HepG2 (cell line): ENCODE measurements at regions not wholly inside any gene's neighbourhood (a gene's known extent, or its start where the extent isn't known, plus 50 kb on each side); places are given as distances from the start of the nearest gene placed in this dataset.

Source experiments
- ATAC-seq: fragments of 200-7000 bp; cut with Tn5 transposase; 3 replicates; pipeline ENCODE4 v1.9.1; 2020; ENCODE audit warnings: mild to moderate bottlenecking, moderate library complexity
- BruUV-seq: library from RNA; stranded (reverse); fragments of 400-500 nt; replicated peaks from 2 replicates; lab custom pipeline; 2021; lab: Mats Ljungman, UMichigan
- CTCF ChIA-PET: fragments of 300-600 bp; formaldehyde crosslinking; extraction: SDS; loops from one replicate; lab custom pipeline; 2021; ENCODE audit warnings: low total read pairs, inconsistent platforms, low intra/inter-chr PET ratio; lab: Yijun Ruan, JAX
- POLR2A ChIA-PET: fragments of 350-600 bp; sonication (Branson Sonifier 250); formaldehyde crosslinking; loops from one replicate; lab custom pipeline; 2020; ENCODE audit warnings: antibody characterized with exemption, inconsistent platforms; lab: Yijun Ruan, JAX
- DNase-seq: peaks from one replicate; pipeline ENCODE4 v3.0.0-alpha.2; 2015; ENCODE audit warnings: low spot score
- FAIRE-seq: peaks from 3 replicates; lab custom pipeline; 2011; peaks lifted over from hg19 to GRCh38; lab: Jason Lieb, UNC
- H2AFZ ChIP-seq: one replicate; pipeline ENCODE4 v1.6.1; 2011; ENCODE audit warnings: low read length, inconsistent platforms
- H3K27ac ChIP-seq: fragments of 300-600 bp; 3 replicates; pipeline ENCODE4 v1.8.0; 2011; ENCODE audit warnings: mixed run types, mild to moderate bottlenecking, mixed read lengths, low read length, inconsistent platforms; ENCODE audit not compliant: insufficient read depth; ENCODE audit errors: extremely low read length
- H3K27me3 ChIP-seq, 2 experiments: fragments of 200-600 bp in 1 of 2; 2 replicates in 1 of 2; 3 replicates in 1 of 2; pipeline versions ENCODE4 v1.6.0 to v1.8.0; 2011; ENCODE audit warnings: low read length in 2 of 2, mild to moderate bottlenecking in 2 of 2, moderate library complexity in 2 of 2, inconsistent platforms in 1 of 2; ENCODE audit not compliant: insufficient read depth in 2 of 2, control insufficient read depth in 1 of 2
- H3K36me3 ChIP-seq, 2 experiments: fragments of 200-600 bp in 1 of 2; replicated peaks in 1 of 2; 2 replicates in 1 of 2; 3 replicates in 1 of 2; pipeline versions ENCODE4 v1.5.1 to v1.8.0; 2011; ENCODE audit warnings: low read length in 2 of 2, inconsistent platforms in 1 of 2; ENCODE audit not compliant: insufficient read depth in 2 of 2, control insufficient read depth in 1 of 2
- H3K4me1 ChIP-seq: 2 replicates; pipeline ENCODE4 v1.5.1; 2012; ENCODE audit warnings: low read length, inconsistent platforms; ENCODE audit not compliant: insufficient read depth
- H3K4me2 ChIP-seq: 2 replicates; pipeline ENCODE4 v1.6.0; 2011; ENCODE audit warnings: low read depth, low read length, inconsistent platforms
- H3K4me3 ChIP-seq, 3 experiments: fragments of 200-600 bp in 1 of 3; sonication (generic), shearing (Covaris generic) in 1 of 3; replicated peaks in 1 of 3; 2 replicates each; pipeline ENCODE4 v1.5.1; 2011 to 2016; ENCODE audit warnings: low read length in 3 of 3, inconsistent platforms in 2 of 3, low read depth in 2 of 3, mild to moderate bottlenecking in 2 of 3, control low read depth in 1 of 3, mixed read lengths in 1 of 3; ENCODE audit not compliant: insufficient read depth in 1 of 3
- H3K79me2 ChIP-seq: one replicate; pipeline ENCODE4 v1.6.1; 2011; ENCODE audit warnings: low read length, inconsistent platforms; ENCODE audit not compliant: insufficient read depth
- H3K9ac ChIP-seq: 2 replicates; pipeline ENCODE4 v1.6.0; 2011; ENCODE audit warnings: mild to moderate bottlenecking, low read depth, low read length, inconsistent platforms; ENCODE audit not compliant: insufficient read depth
- H3K9me3 ChIP-seq: 2 replicates; pipeline ENCODE4 v1.5.1; 2012; ENCODE audit warnings: mild to moderate bottlenecking, low read length
- H4K20me1 ChIP-seq: 2 replicates; pipeline ENCODE4 v1.6.0; 2011; ENCODE audit warnings: inconsistent platforms, mild to moderate bottlenecking, low read length, moderate library complexity; ENCODE audit not compliant: insufficient read depth
- CENPT ChIP-seq: sonication (generic); formaldehyde crosslinking; IDR thresholded peaks from 2 replicates; pipeline ENCODE4 v1.8.0; 2022; ENCODE audit warnings: low read depth, mild to moderate bottlenecking, moderate library complexity, missing genetic modification reagents
- EHMT2 ChIP-seq: fragments of 200-600 bp; sonication (generic); IDR thresholded peaks from 2 replicates; pipeline ENCODE4 v1.7.0; 2017; ENCODE audit warnings: antibody characterized with exemption, low read depth, low read length, borderline replicate concordance
- KDM5A ChIP-seq: fragments of 200-600 bp; sonication (generic); IDR thresholded peaks from 2 replicates; pipeline ENCODE4 v1.7.0; 2018; ENCODE audit warnings: antibody characterized with exemption, mild to moderate bottlenecking, low read length, borderline replicate concordance
- NKX3-1 ChIP-seq: sonication (generic); formaldehyde crosslinking; IDR thresholded peaks from 2 replicates; pipeline ENCODE4 v1.5.0; 2020; ENCODE audit warnings: missing genetic modification reagents
- PAF1 ChIP-seq: IDR thresholded peaks from 2 replicates; pipeline ENCODE4 v1.6.1; 2016; ENCODE audit warnings: missing genetic modification reagents, missing compliant biosample characterization
- RAD51 ChIP-seq: fragments of 450-650 bp; IDR thresholded peaks from 2 replicates; pipeline ENCODE4 v1.6.1; 2016; ENCODE audit warnings: borderline replicate concordance
- SRY ChIP-seq: sonication (generic); formaldehyde crosslinking; IDR thresholded peaks from 2 replicates; pipeline ENCODE4 v1.8.0; 2022; ENCODE audit warnings: mild to moderate bottlenecking, missing genetic modification reagents
- YEATS4 ChIP-seq: sonication (generic); formaldehyde crosslinking; IDR thresholded peaks from 2 replicates; pipeline ENCODE4 v1.4.0; 2020; ENCODE audit warnings: missing genetic modification reagents, borderline replicate concordance
- ZFAT ChIP-seq: sonication (generic); formaldehyde crosslinking; conservative IDR thresholded peaks from 2 replicates; pipeline ENCODE4 v1.8.1; 2023; ENCODE audit warnings: missing genetic modification reagents, inconsistent platforms
- ZNF234 ChIP-seq: sonication (generic); formaldehyde crosslinking; conservative IDR thresholded peaks from 2 replicates; pipeline ENCODE4 v1.5.1; 2020; ENCODE audit warnings: mild to moderate bottlenecking, missing genetic modification reagents
- ZNF460 ChIP-seq: sonication (generic); formaldehyde crosslinking; IDR thresholded peaks from 2 replicates; pipeline ENCODE4 v1.5.1; 2020; ENCODE audit warnings: missing genetic modification reagents, mild to moderate bottlenecking, borderline replicate concordance
- ZNF782 ChIP-seq: sonication (generic); formaldehyde crosslinking; IDR thresholded peaks from 2 replicates; pipeline ENCODE4 v1.4.0; 2020; ENCODE audit warnings: missing genetic modification reagents, mild to moderate bottlenecking, borderline replicate concordance
- ZNF790 ChIP-seq: sonication (generic); formaldehyde crosslinking; IDR thresholded peaks from 2 replicates; pipeline ENCODE4 v1.8.0; 2022; ENCODE audit warnings: missing genetic modification reagents, mild to moderate bottlenecking, borderline replicate concordance
- WGBS: methylation state at CpG from one replicate; pipeline ENCODE4 v1.1.6; 2017; ENCODE audit warnings: low lambda C conversion rate; 5-methylcytosine and 5-hydroxymethylcytosine counted together
- in situ Hi-C: cut with HindIII; loops from 2 replicates; pipeline ENCODE4 v1.10.0; 2017; ENCODE audit warnings: low pct_unique_long_range_greater_than_20kb; ENCODE audit not compliant: extremely low pct_ligation_motif_present
- intact Hi-C: fragments of 100-400 bp; cut with micrococcal nuclease; formaldehyde crosslinking; loops from one replicate; pipeline ENCODE4 v1.10.0; 2022; ENCODE audit not compliant: unreplicated experiment
- TF ChIP-seq, protein P1 (sequence below): sonication (generic); formaldehyde crosslinking; conservative IDR thresholded peaks from 2 replicates; pipeline ENCODE4 v1.4.0; 2020; ENCODE audit warnings: mild to moderate bottlenecking, missing genetic modification reagents, moderate library complexity
- TF ChIP-seq, protein P2 (sequence below): sonication (generic); formaldehyde crosslinking; IDR thresholded peaks from 2 replicates; pipeline ENCODE4 v1.8.1; 2023; ENCODE audit warnings: mild to moderate bottlenecking, missing genetic modification reagents
- TF ChIP-seq, protein P3 (sequence below): IDR thresholded peaks from 2 replicates; pipeline ENCODE4 v1.6.1; 2018; ENCODE audit warnings: missing genetic modification reagents
- TF ChIP-seq, protein P4 (sequence below): sonication (generic); formaldehyde crosslinking; IDR thresholded peaks from 2 replicates; pipeline ENCODE4 v1.4.0; 2020; ENCODE audit warnings: mild to moderate bottlenecking, low read depth, missing genetic modification reagents

DNA sequence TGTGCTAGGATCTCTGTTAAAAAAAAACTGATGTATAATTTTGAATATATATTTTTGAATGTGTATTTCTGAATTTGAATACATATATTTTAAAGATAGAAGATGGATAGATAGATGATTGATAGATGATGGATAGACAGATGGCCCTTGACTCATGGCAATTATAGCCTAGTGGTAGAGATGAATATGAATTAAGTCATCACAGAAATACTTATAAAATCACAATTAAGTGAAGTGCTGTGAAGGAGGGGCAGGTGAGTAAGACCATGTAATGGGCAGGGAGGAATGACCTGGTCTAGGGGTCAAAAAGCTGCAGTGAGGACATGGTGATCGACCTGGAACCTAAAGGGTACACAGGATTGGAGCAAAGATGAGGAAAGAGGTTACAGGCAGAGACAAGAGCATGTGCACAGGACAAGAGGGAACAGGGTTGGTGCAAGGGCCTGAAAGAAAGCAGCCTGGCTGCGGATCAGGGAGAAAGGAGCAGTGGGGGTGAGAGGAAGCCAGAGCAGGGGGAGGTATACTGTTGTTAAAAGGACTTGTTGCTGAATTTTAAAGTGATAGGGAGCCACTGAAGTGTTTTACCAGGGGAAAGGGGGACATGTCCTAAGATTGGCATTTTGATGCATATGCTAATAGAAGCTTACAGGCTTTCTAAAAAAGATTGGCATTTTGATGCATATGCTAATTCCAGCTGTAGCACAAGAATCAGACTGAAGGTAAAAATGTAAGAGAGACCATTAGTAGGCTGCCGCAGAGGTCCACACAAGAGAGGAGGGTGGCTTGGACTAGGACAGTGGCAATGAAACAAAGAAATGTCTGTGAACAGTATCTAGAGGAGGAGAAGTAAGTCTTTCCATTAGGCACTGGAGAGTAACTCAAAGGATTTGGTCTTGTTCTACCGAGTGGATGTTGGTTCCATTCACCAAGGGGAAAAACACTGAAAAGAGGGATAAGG, 527.8 kb downstream of the AGTPBP1 start:
- Histone ChIP-seq H3K4me1 (no peaks in the 10 kb centered on the region), H3K36me3 (no peaks in the 10 kb centered on the region), H3K4me3 (no peak overlapping the region), H3K27ac (no peak overlapping the region), H4K20me1 (no peaks in the 10 kb centered on the region), H2AFZ (no peak overlapping the region), H3K9me3 (no peaks in the 10 kb centered on the region), H3K27me3 (no peaks in the 10 kb centered on the region), H3K79me2 (no peaks in the 10 kb centered on the region), H3K4me2 (no peak overlapping the region), H3K9ac (no peak overlapping the region)
- WGBS: 26% methylated on average over 4 of the region's 4 CpGs
- ATAC-seq (no peak), DNase-seq (no peak), FAIRE-seq (no peak)
- in situ Hi-C loops: no loop called here
- BruUV-seq: no TSS peak
- intact Hi-C loops: no loop called here
- CTCF ChIA-PET: no interaction called here
- POLR2A ChIA-PET: no interaction called here
- TF ChIP-seq, protein P1, sequence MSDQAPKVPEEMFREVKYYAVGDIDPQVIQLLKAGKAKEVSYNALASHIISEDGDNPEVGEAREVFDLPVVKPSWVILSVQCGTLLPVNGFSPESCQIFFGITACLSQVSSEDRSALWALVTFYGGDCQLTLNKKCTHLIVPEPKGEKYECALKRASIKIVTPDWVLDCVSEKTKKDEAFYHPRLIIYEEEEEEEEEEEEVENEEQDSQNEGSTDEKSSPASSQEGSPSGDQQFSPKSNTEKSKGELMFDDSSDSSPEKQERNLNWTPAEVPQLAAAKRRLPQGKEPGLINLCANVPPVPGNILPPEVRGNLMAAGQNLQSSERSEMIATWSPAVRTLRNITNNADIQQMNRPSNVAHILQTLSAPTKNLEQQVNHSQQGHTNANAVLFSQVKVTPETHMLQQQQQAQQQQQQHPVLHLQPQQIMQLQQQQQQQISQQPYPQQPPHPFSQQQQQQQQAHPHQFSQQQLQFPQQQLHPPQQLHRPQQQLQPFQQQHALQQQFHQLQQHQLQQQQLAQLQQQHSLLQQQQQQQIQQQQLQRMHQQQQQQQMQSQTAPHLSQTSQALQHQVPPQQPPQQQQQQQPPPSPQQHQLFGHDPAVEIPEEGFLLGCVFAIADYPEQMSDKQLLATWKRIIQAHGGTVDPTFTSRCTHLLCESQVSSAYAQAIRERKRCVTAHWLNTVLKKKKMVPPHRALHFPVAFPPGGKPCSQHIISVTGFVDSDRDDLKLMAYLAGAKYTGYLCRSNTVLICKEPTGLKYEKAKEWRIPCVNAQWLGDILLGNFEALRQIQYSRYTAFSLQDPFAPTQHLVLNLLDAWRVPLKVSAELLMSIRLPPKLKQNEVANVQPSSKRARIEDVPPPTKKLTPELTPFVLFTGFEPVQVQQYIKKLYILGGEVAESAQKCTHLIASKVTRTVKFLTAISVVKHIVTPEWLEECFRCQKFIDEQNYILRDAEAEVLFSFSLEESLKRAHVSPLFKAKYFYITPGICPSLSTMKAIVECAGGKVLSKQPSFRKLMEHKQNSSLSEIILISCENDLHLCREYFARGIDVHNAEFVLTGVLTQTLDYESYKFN (CRISPR knock-in tag): no peak
- TF ChIP-seq, protein P2, sequence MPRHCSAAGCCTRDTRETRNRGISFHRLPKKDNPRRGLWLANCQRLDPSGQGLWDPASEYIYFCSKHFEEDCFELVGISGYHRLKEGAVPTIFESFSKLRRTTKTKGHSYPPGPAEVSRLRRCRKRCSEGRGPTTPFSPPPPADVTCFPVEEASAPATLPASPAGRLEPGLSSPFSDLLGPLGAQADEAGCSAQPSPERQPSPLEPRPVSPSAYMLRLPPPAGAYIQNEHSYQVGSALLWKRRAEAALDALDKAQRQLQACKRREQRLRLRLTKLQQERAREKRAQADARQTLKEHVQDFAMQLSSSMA (CRISPR knock-in tag): no peak
- TF ChIP-seq YEATS4 (CRISPR knock-in tag): no peak
- TF ChIP-seq, protein P3, sequence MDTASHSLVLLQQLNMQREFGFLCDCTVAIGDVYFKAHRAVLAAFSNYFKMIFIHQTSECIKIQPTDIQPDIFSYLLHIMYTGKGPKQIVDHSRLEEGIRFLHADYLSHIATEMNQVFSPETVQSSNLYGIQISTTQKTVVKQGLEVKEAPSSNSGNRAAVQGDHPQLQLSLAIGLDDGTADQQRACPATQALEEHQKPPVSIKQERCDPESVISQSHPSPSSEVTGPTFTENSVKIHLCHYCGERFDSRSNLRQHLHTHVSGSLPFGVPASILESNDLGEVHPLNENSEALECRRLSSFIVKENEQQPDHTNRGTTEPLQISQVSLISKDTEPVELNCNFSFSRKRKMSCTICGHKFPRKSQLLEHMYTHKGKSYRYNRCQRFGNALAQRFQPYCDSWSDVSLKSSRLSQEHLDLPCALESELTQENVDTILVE (CRISPR knock-in tag): no peak
- TF ChIP-seq RAD51: no peak
- TF ChIP-seq ZNF782 (CRISPR knock-in tag): no peak
- TF ChIP-seq KDM5A: no peak
- TF ChIP-seq SRY (CRISPR knock-in tag): no peak
- no peak for TF ChIP-seq PAF1 (CRISPR knock-in tag)
- TF ChIP-seq ZNF460 (CRISPR knock-in tag): no peak
- TF ChIP-seq NKX3-1: no peak
- no peak for TF ChIP-seq ZFAT (CRISPR knock-in tag)
- TF ChIP-seq CENPT (CRISPR knock-in tag): no peak
- TF ChIP-seq EHMT2: no peak
- TF ChIP-seq, protein P4, sequence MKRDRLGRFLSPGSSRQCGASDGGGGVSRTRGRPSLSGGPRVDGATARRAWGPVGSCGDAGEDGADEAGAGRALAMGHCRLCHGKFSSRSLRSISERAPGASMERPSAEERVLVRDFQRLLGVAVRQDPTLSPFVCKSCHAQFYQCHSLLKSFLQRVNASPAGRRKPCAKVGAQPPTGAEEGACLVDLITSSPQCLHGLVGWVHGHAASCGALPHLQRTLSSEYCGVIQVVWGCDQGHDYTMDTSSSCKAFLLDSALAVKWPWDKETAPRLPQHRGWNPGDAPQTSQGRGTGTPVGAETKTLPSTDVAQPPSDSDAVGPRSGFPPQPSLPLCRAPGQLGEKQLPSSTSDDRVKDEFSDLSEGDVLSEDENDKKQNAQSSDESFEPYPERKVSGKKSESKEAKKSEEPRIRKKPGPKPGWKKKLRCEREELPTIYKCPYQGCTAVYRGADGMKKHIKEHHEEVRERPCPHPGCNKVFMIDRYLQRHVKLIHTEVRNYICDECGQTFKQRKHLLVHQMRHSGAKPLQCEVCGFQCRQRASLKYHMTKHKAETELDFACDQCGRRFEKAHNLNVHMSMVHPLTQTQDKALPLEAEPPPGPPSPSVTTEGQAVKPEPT (CRISPR knock-in tag): no peak
- no peak for TF ChIP-seq ZNF234 (CRISPR knock-in tag)
- TF ChIP-seq ZNF790: no peak
